Caco-2 (cell line): ENCODE measurements at regions not wholly inside any gene's neighbourhood (a gene's known extent, or its start where the extent isn't known, plus 50 kb on each side); places are given as distances from the start of the nearest gene placed in this dataset.

Source experiments
- BruUV-seq: library from RNA; stranded (reverse); fragments of 400-500 nt; replicated peaks from 2 replicates; lab custom pipeline; 2021; lab: Mats Ljungman, UMichigan
- CTCF ChIA-PET: fragments of 300-600 bp; sonication (Branson Sonifier 250); formaldehyde crosslinking; loops from one replicate; lab custom pipeline; 2022; ENCODE audit warnings: antibody characterized with exemption; lab: Charles Lee
- POLR2A ChIA-PET: fragments of 300-600 bp; sonication (Branson Sonifier 250); formaldehyde crosslinking; loops from one replicate; lab custom pipeline; 2022; ENCODE audit warnings: antibody characterized with exemption; lab: Charles Lee
- DNase-seq, 2 experiments: peaks; one replicate each; pipeline versions ENCODE4 v3.0.0 to v3.0.0-alpha.2; 2020 to 2022
- H3K27me3 ChIP-seq: replicated peaks from 2 replicates; pipeline ENCODE4 v1.6.0; 2011; ENCODE audit warnings: low read length; ENCODE audit not compliant: control insufficient read depth, insufficient read depth
- H3K36me3 ChIP-seq: 2 replicates; pipeline ENCODE4 v1.5.1; 2011; ENCODE audit warnings: low read length; ENCODE audit not compliant: control insufficient read depth, insufficient read depth
- H3K4me1 ChIP-seq: fragments of 250-450 bp; sonication (Bioruptor Pico); 2 replicates; pipeline ENCODE4 v1.5.1; 2020; ENCODE audit warnings: mild to moderate bottlenecking
- H3K4me3 ChIP-seq: 2 replicates; pipeline ENCODE4 v1.5.1; 2011; ENCODE audit warnings: low read depth, mild to moderate bottlenecking, control low read depth, low read length
- H3K9me3 ChIP-seq: fragments of 250-450 bp; sonication (Bioruptor Pico); 2 replicates; pipeline ENCODE4 v1.5.1; 2020; ENCODE audit warnings: mild to moderate bottlenecking, moderate library complexity
- H3K27ac Mint-ChIP-seq: one replicate; pipeline ENCODE4 v1.8.0; 2022; ENCODE audit warnings: mixed read lengths; ENCODE audit not compliant: unreplicated experiment
- H3K27me3 Mint-ChIP-seq: one replicate; pipeline ENCODE4 v1.8.0; 2022; ENCODE audit warnings: mixed read lengths; ENCODE audit not compliant: insufficient read depth, unreplicated experiment
- H3K36me3 Mint-ChIP-seq: one replicate; pipeline ENCODE4 v1.8.0; 2022; ENCODE audit warnings: mild to moderate bottlenecking, mixed read lengths; ENCODE audit not compliant: insufficient read depth, unreplicated experiment
- H3K4me1 Mint-ChIP-seq: one replicate; pipeline ENCODE4 v1.8.0; 2022; ENCODE audit warnings: low read depth, mixed read lengths; ENCODE audit not compliant: unreplicated experiment
- H3K4me3 Mint-ChIP-seq: one replicate; pipeline ENCODE4 v1.8.0; 2022; ENCODE audit warnings: mild to moderate bottlenecking, moderate library complexity, mixed read lengths; ENCODE audit not compliant: unreplicated experiment
- H3K9me3 Mint-ChIP-seq: one replicate; pipeline ENCODE4 v1.8.0; 2022; ENCODE audit warnings: mixed read lengths; ENCODE audit not compliant: unreplicated experiment
- intact Hi-C: fragments of 100-400 bp; cut with micrococcal nuclease; formaldehyde crosslinking; loops from one replicate; pipeline ENCODE4 v1.10.0; 2022; ENCODE audit not compliant: unreplicated experiment
- TF ChIP-seq, protein P1 (sequence below), 2 experiments: fragments of 200-600 bp in 1 of 2; IDR thresholded peaks; 1 replicate in 1 of 2; 2 replicates in 1 of 2; pipeline versions ENCODE4 v1.5.1 to v1.8.0; 2011 to 2022; ENCODE audit warnings: antibody characterized with exemption in 1 of 2, control low read depth in 1 of 2, inconsistent platforms in 1 of 2, low read depth in 1 of 2, low read length in 1 of 2, mild to moderate bottlenecking in 1 of 2, moderate library complexity in 1 of 2; ENCODE audit not compliant: insufficient read depth in 1 of 2, severe bottlenecking in 1 of 2, unreplicated experiment in 1 of 2

GRCh38 chr21:18549214-18549905 is 145.8 kb upstream of the TMPRSS15 start:
- H3K4me1 Mint-ChIP-seq, result no peaks in the 10 kb centered on the region
- Histone ChIP-seq H3K4me1 (no peaks in the 10 kb centered on the region), H3K27me3 (no peaks in the 10 kb centered on the region), H3K9me3 (no peaks in the 10 kb centered on the region), H3K4me3 (no peak overlapping the region), H3K36me3 (no peaks in the 10 kb centered on the region)
- no peak overlapping the region for H3K27ac Mint-ChIP-seq
- DNase-seq, result no peak
- intact Hi-C loops, result no loop called here
- CTCF ChIA-PET, result no interaction called here
- no peaks in the 10 kb centered on the region for H3K9me3 Mint-ChIP-seq
- POLR2A ChIA-PET, result no interaction called here
- peaks cover 3% of the 10 kb centered on the region for H3K27me3 Mint-ChIP-seq
- BruUV-seq, result no TSS peak
- H3K4me3 Mint-ChIP-seq, result no peak overlapping the region
- no peaks in the 10 kb centered on the region for H3K36me3 Mint-ChIP-seq
- TF ChIP-seq, protein P1, sequence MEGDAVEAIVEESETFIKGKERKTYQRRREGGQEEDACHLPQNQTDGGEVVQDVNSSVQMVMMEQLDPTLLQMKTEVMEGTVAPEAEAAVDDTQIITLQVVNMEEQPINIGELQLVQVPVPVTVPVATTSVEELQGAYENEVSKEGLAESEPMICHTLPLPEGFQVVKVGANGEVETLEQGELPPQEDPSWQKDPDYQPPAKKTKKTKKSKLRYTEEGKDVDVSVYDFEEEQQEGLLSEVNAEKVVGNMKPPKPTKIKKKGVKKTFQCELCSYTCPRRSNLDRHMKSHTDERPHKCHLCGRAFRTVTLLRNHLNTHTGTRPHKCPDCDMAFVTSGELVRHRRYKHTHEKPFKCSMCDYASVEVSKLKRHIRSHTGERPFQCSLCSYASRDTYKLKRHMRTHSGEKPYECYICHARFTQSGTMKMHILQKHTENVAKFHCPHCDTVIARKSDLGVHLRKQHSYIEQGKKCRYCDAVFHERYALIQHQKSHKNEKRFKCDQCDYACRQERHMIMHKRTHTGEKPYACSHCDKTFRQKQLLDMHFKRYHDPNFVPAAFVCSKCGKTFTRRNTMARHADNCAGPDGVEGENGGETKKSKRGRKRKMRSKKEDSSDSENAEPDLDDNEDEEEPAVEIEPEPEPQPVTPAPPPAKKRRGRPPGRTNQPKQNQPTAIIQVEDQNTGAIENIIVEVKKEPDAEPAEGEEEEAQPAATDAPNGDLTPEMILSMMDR (IDR thresholded peaks at IDR 0.05; ENCODE audit: insufficient read depth in 1 of 2, low read depth in 1 of 2, low read length in 1 of 2, severe bottlenecking in 1 of 2, unreplicated experiment in 1 of 2), result no peak

GRCh38 chr21:18550361-18550760 is 146.8 kb upstream of the TMPRSS15 start:
- Histone ChIP-seq H3K36me3 (no peaks in the 10 kb centered on the region), H3K27me3 (no peaks in the 10 kb centered on the region), H3K4me1 (no peaks in the 10 kb centered on the region), H3K4me3 (no peak overlapping the region), H3K9me3 (no peaks in the 10 kb centered on the region)
- Mint-ChIP-seq H3K27me3 (no peaks in the 10 kb centered on the region), H3K9me3 (no peaks in the 10 kb centered on the region), H3K27ac (no peak overlapping the region), H3K4me3 (no peak overlapping the region), H3K4me1 (no peaks in the 10 kb centered on the region), H3K36me3 (no peaks in the 10 kb centered on the region)
- intact Hi-C loops, result no loop called here
- ChIA-PET POLR2A (no interaction called here), CTCF (no interaction called here)
- DNase-seq, result no peak
- no TSS peak for BruUV-seq
- TF ChIP-seq, protein P1 (IDR thresholded peaks at IDR 0.05; ENCODE audit: insufficient read depth in 1 of 2, low read depth in 1 of 2, low read length in 1 of 2, severe bottlenecking in 1 of 2, unreplicated experiment in 1 of 2), result no peak

- TF ChIP-seq, protein P1 (IDR thresholded peaks at IDR 0.05; ENCODE audit: insufficient read depth in 1 of 2, low read depth in 1 of 2, low read length in 1 of 2, severe bottlenecking in 1 of 2, unreplicated experiment in 1 of 2), result no peak
- Histone ChIP-seq H3K27me3 (no peaks in the 10 kb centered on the region), H3K9me3 (no peaks in the 10 kb centered on the region), H3K4me3 (no peak overlapping the region), H3K36me3 (no peaks in the 10 kb centered on the region), H3K4me1 (no peaks in the 10 kb centered on the region)
- ChIA-PET CTCF (no interaction called here), POLR2A (no interaction called here)
- no peaks in the 10 kb centered on the region for H3K9me3 Mint-ChIP-seq
- BruUV-seq, result no TSS peak
- intact Hi-C loops, result no loop called here
- no peak overlapping the region for H3K4me3 Mint-ChIP-seq
- no peaks in the 10 kb centered on the region for H3K4me1 Mint-ChIP-seq
- H3K27ac Mint-ChIP-seq, result no peak overlapping the region
- no peaks in the 10 kb centered on the region for H3K36me3 Mint-ChIP-seq
- H3K27me3 Mint-ChIP-seq, result peaks cover 3% of the 10 kb centered on the region
- DNase-seq, result no peak
Observed at GRCh38 chr21:18553786-18554185, 150.2 kb upstream of the TMPRSS15 start.
